Neural progenitor cell (in vitro differentiated cells): ENCODE measurements at regions not wholly inside any gene's neighbourhood (a gene's known extent, or its start where the extent isn't known, plus 50 kb on each side); places are given as distances from the start of the nearest gene placed in this dataset.

Source experiments
- DNase-seq: peaks from one replicate; pipeline ENCODE4 v3.0.0-alpha.2; 2016; ENCODE audit warnings: low spot score
- H2AFZ ChIP-seq: fragments of 200-600 bp; sonication (generic); replicated peaks from 2 replicates; pipeline ENCODE4 v1.6.1; 2016; ENCODE audit warnings: antibody characterized with exemption
- H3F3A ChIP-seq: fragments of 200-600 bp; sonication (generic); 2 replicates; pipeline ENCODE4 v1.6.1; 2016; ENCODE audit warnings: antibody characterized with exemption, low read depth
- H3K27ac ChIP-seq: fragments of 200-600 bp; sonication (generic); 2 replicates; pipeline ENCODE4 v1.5.1; 2016; ENCODE audit warnings: mild to moderate bottlenecking
- H3K27me3 ChIP-seq: fragments of 200-600 bp; sonication (generic); 2 replicates; pipeline ENCODE4 v1.6.1; 2016; ENCODE audit warnings: mild to moderate bottlenecking, moderate library complexity
- H3K36me3 ChIP-seq: fragments of 200-600 bp; sonication (generic); 2 replicates; pipeline ENCODE4 v1.5.1; 2016
- H3K4me1 ChIP-seq: fragments of 200-600 bp; sonication (generic); 2 replicates; pipeline ENCODE4 v1.6.1; 2016; ENCODE audit warnings: mixed run types
- H3K4me2 ChIP-seq: fragments of 200-600 bp; sonication (generic); 2 replicates; pipeline ENCODE4 v1.6.1; 2016
- H3K4me3 ChIP-seq: fragments of 200-600 bp; sonication (generic); 2 replicates; pipeline ENCODE4 v1.5.1; 2016
- H3K79me2 ChIP-seq: fragments of 200-600 bp; sonication (generic); 2 replicates; pipeline ENCODE4 v1.6.1; 2016; ENCODE audit warnings: low read depth
- H3K9ac ChIP-seq: fragments of 200-600 bp; sonication (generic); 2 replicates; pipeline ENCODE4 v1.6.1; 2016
- H3K9me3 ChIP-seq: fragments of 200-600 bp; sonication (generic); 2 replicates; pipeline ENCODE4 v1.5.1; 2016; ENCODE audit warnings: low read depth
- H4K20me1 ChIP-seq: fragments of 200-600 bp; sonication (generic); 2 replicates; pipeline ENCODE4 v1.6.1; 2016; ENCODE audit warnings: low read depth
- H3K27ac Mint-ChIP-seq: 3 replicates; pipeline ENCODE4 v1.8.0; 2021; ENCODE audit warnings: mixed read lengths
- H3K27me3 Mint-ChIP-seq: 2 replicates; pipeline ENCODE4 v1.8.0; 2022; ENCODE audit warnings: low read depth, mild to moderate bottlenecking, inconsistent platforms, moderate library complexity, mixed read lengths; ENCODE audit not compliant: insufficient read depth
- H3K36me3 Mint-ChIP-seq: 3 replicates; pipeline ENCODE4 v1.8.0; 2021; ENCODE audit warnings: mixed read lengths
- H3K4me1 Mint-ChIP-seq: 3 replicates; pipeline ENCODE4 v1.8.0; 2021; ENCODE audit warnings: mixed read lengths
- H3K4me3 Mint-ChIP-seq: 3 replicates; pipeline ENCODE4 v1.8.0; 2021; ENCODE audit warnings: mild to moderate bottlenecking, moderate library complexity, mixed read lengths
- H3K9me3 Mint-ChIP-seq: 3 replicates; pipeline ENCODE4 v1.8.0; 2020; ENCODE audit warnings: mixed read lengths
- CTCF ChIP-seq: fragments of 200-600 bp; sonication (generic); IDR thresholded peaks from 2 replicates; pipeline ENCODE4 v1.5.1; 2017; ENCODE audit warnings: antibody characterized with exemption, mild to moderate bottlenecking
- EZH2 ChIP-seq: fragments of 200-600 bp; sonication (generic); IDR thresholded peaks from 2 replicates; pipeline ENCODE4 v1.6.1; 2017; ENCODE audit warnings: antibody characterized with exemption, mild to moderate bottlenecking, moderate library complexity
- EZH2phosphoT487 ChIP-seq: fragments of 200-600 bp; sonication (generic); IDR thresholded peaks from 2 replicates; pipeline ENCODE4 v1.6.1; 2017; ENCODE audit warnings: antibody characterized with exemption

GRCh38 chr22:49034836-49035817 lies 792.5 kb downstream of the BRD1 start:
- Histone ChIP-seq H3K27me3 (no peaks in the 10 kb centered on the region), H2AFZ (no peak overlapping the region), H3K9ac (no peak overlapping the region), H3K27ac (no peak overlapping the region), H3K9me3 (no peaks in the 10 kb centered on the region), H4K20me1 (no peaks in the 10 kb centered on the region), H3K4me1 (no peaks in the 10 kb centered on the region), H3K36me3 (no peaks in the 10 kb centered on the region), H3F3A (no peaks in the 10 kb centered on the region), H3K79me2 (no peaks in the 10 kb centered on the region), H3K4me2 (no peak overlapping the region), H3K4me3 (no peak overlapping the region)
- DNase-seq: no peak
- Mint-ChIP-seq H3K9me3 (peaks cover 4% of the 10 kb centered on the region), H3K4me1 (peaks cover 26% of the 10 kb centered on the region), H3K27me3 (peaks cover 4% of the 10 kb centered on the region), H3K36me3 (no peaks in the 10 kb centered on the region), H3K27ac (peak overlapping the region; percentile 12), H3K4me3 (no peak overlapping the region)
- no peak for TF ChIP-seq CTCF
- TF ChIP-seq EZH2: no peak
- no peak for TF ChIP-seq EZH2phosphoT487

- H3K36me3 Mint-ChIP-seq: no peaks in the 10 kb centered on the region
- no peak overlapping the region for H3K4me3 ChIP-seq
- H3K27me3 Mint-ChIP-seq: peaks cover 5% of the 10 kb centered on the region
- H3K36me3 ChIP-seq: no peaks in the 10 kb centered on the region
- H3K4me1 ChIP-seq: no peaks in the 10 kb centered on the region
- no peak overlapping the region for H3K27ac ChIP-seq
- no peak overlapping the region for H3K4me2 ChIP-seq
- peaks cover 26% of the 10 kb centered on the region for H3K4me1 Mint-ChIP-seq
- H2AFZ ChIP-seq: no peak overlapping the region
- no peak overlapping the region for H3K4me3 Mint-ChIP-seq
- no peaks in the 10 kb centered on the region for H3K79me2 ChIP-seq
- no peak overlapping the region for H3K27ac Mint-ChIP-seq
- no peak for DNase-seq
- H3K27me3 ChIP-seq: no peaks in the 10 kb centered on the region
- H4K20me1 ChIP-seq: no peaks in the 10 kb centered on the region
- TF ChIP-seq EZH2 (no peak), EZH2phosphoT487 (no peak), CTCF (no peak)
- H3K9ac ChIP-seq: no peak overlapping the region
- peaks cover 7% of the 10 kb centered on the region for H3K9me3 Mint-ChIP-seq
- no peaks in the 10 kb centered on the region for H3K9me3 ChIP-seq
- no peaks in the 10 kb centered on the region for H3F3A ChIP-seq
Observed at GRCh38 chr22:49033616-49034015, 794.1 kb downstream of the BRD1 start.

GRCh38 chr22:49032821-49033220 lies 794.9 kb downstream of the BRD1 start:
- Histone ChIP-seq H3K4me2 (no peak overlapping the region), H2AFZ (no peak overlapping the region), H3F3A (no peaks in the 10 kb centered on the region), H3K4me1 (no peaks in the 10 kb centered on the region), H3K36me3 (no peaks in the 10 kb centered on the region), H4K20me1 (no peaks in the 10 kb centered on the region), H3K9ac (no peak overlapping the region), H3K27ac (no peak overlapping the region), H3K27me3 (no peaks in the 10 kb centered on the region), H3K4me3 (no peak overlapping the region), H3K9me3 (no peaks in the 10 kb centered on the region), H3K79me2 (no peaks in the 10 kb centered on the region)
- peaks cover 26% of the 10 kb centered on the region for H3K4me1 Mint-ChIP-seq
- H3K27me3 Mint-ChIP-seq: peaks cover 6% of the 10 kb centered on the region
- peak overlapping the region; percentile 76 for H3K27ac Mint-ChIP-seq
- TF ChIP-seq EZH2: no peak
- no peak for TF ChIP-seq CTCF
- TF ChIP-seq EZH2phosphoT487: no peak
- DNase-seq: no peak
- no peaks in the 10 kb centered on the region for H3K36me3 Mint-ChIP-seq
- peaks cover 7% of the 10 kb centered on the region for H3K9me3 Mint-ChIP-seq
- no peak overlapping the region for H3K4me3 Mint-ChIP-seq
